Osteoblast (primary cell): ENCODE measurements at regions not wholly inside any gene's neighbourhood (a gene's known extent, or its start where the extent isn't known, plus 50 kb on each side); places are given as distances from the start of the nearest gene placed in this dataset.

Source experiments
- DNase-seq: peaks from one replicate; pipeline ENCODE4 v3.0.0; 2011; ENCODE audit warnings: low spot score, mixed read lengths; ENCODE audit not compliant: insufficient read length; ENCODE audit errors: missing footprints
- H2AFZ ChIP-seq: 2 replicates; pipeline ENCODE4 v1.6.0; 2011; ENCODE audit warnings: mild to moderate bottlenecking, low read length
- H3K27ac ChIP-seq: 2 replicates; pipeline ENCODE4 v1.5.1; 2011; ENCODE audit warnings: mild to moderate bottlenecking, low read depth, low read length, moderate library complexity
- H3K27me3 ChIP-seq: 2 replicates; pipeline ENCODE4 v1.6.0; 2012; ENCODE audit warnings: mild to moderate bottlenecking, control low read depth, inconsistent platforms, low read length, moderate library complexity; ENCODE audit not compliant: insufficient read depth
- H3K36me3 ChIP-seq: 2 replicates; pipeline ENCODE4 v1.5.1; 2011; ENCODE audit warnings: mild to moderate bottlenecking, low read length, control low read depth, moderate library complexity; ENCODE audit not compliant: insufficient read depth
- H3K4me1 ChIP-seq: 2 replicates; pipeline ENCODE4 v1.5.1; 2011; ENCODE audit warnings: mild to moderate bottlenecking, low read length, control low read depth, moderate library complexity; ENCODE audit not compliant: insufficient read depth
- H3K4me2 ChIP-seq: 2 replicates; pipeline ENCODE4 v1.6.0; 2011; ENCODE audit warnings: mild to moderate bottlenecking, low read length; ENCODE audit not compliant: insufficient read depth
- H3K4me3 ChIP-seq: fragments of 200-600 bp; sonication (generic); 3 replicates; pipeline ENCODE4 v1.5.1; 2012; ENCODE audit warnings: mild to moderate bottlenecking, low read length, inconsistent platforms; ENCODE audit not compliant: insufficient read depth
- H3K79me2 ChIP-seq: 2 replicates; pipeline ENCODE4 v1.6.0; 2012; ENCODE audit warnings: mild to moderate bottlenecking, low read length, control low read depth, inconsistent platforms; ENCODE audit not compliant: insufficient read depth
- H3K9me3 ChIP-seq: 2 replicates; pipeline ENCODE4 v1.5.1; 2011; ENCODE audit warnings: low read depth, low read length, control low read depth
- H4K20me1 ChIP-seq: 2 replicates; pipeline ENCODE4 v1.6.0; 2012; ENCODE audit warnings: mild to moderate bottlenecking, low read length, control low read depth; ENCODE audit not compliant: insufficient read depth
- CTCF ChIP-seq: IDR thresholded peaks from 2 replicates; pipeline ENCODE4 v1.5.1; 2011; ENCODE audit warnings: mild to moderate bottlenecking, low read depth, low read length, moderate library complexity; ENCODE audit errors: extremely low read depth

GRCh38 chr12:65593239-65593701, 231.0 kb upstream of the HMGA2 start:
- DNase-seq, result peak; percentile 23

GRCh38 chr12:65594409-65594808, 229.9 kb upstream of the HMGA2 start:
- H3K4me1 ChIP-seq, result peaks cover 35% of the 10 kb centered on the region
- H3K4me3 ChIP-seq, result no peak overlapping the region
- no peaks in the 10 kb centered on the region for H3K27me3 ChIP-seq
- peak overlapping the region; percentile 33 for H2AFZ ChIP-seq
- no peak for DNase-seq
- no peak for TF ChIP-seq CTCF
- H3K79me2 ChIP-seq, result no peaks in the 10 kb centered on the region
- H3K4me2 ChIP-seq, result no peak overlapping the region
- H4K20me1 ChIP-seq, result no peaks in the 10 kb centered on the region
- no peaks in the 10 kb centered on the region for H3K9me3 ChIP-seq
- peak overlapping the region; percentile 55 for H3K27ac ChIP-seq
- H3K36me3 ChIP-seq, result no peaks in the 10 kb centered on the region

More at GRCh38 chr12:65593239-65593701, 231.0 kb upstream of the HMGA2 start:
- Histone ChIP-seq H3K4me3 (no peak overlapping the region), H3K36me3 (no peaks in the 10 kb centered on the region), H2AFZ (no peak overlapping the region), H4K20me1 (no peaks in the 10 kb centered on the region), H3K9me3 (no peaks in the 10 kb centered on the region), H3K4me2 (peak overlapping the region; percentile 1), H3K79me2 (no peaks in the 10 kb centered on the region), H3K4me1 (peaks cover 35% of the 10 kb centered on the region), H3K27ac (peak overlapping the region; percentile 55), H3K27me3 (no peaks in the 10 kb centered on the region)
- no peak for TF ChIP-seq CTCF

- Histone ChIP-seq H3K27ac (no peak overlapping the region), H3K4me2 (no peak overlapping the region), H3K79me2 (no peaks in the 10 kb centered on the region), H4K20me1 (no peaks in the 10 kb centered on the region), H3K4me3 (no peak overlapping the region), H3K9me3 (no peaks in the 10 kb centered on the region), H3K4me1 (peaks cover 35% of the 10 kb centered on the region), H3K36me3 (no peaks in the 10 kb centered on the region), H2AFZ (no peak overlapping the region), H3K27me3 (no peaks in the 10 kb centered on the region)
- no peak for DNase-seq
- no peak for TF ChIP-seq CTCF
Measured at GRCh38 chr12:65595016-65595560, 229.2 kb upstream of the HMGA2 start.

GRCh38 chr12:65596514-65597091, 227.7 kb upstream of the HMGA2 start:
- Histone ChIP-seq H3K4me2 (no peak overlapping the region), H3K4me3 (no peak overlapping the region), H2AFZ (no peak overlapping the region), H3K27me3 (no peaks in the 10 kb centered on the region), H3K4me1 (peaks cover 34% of the 10 kb centered on the region), H3K9me3 (no peaks in the 10 kb centered on the region), H3K79me2 (no peaks in the 10 kb centered on the region), H3K36me3 (no peaks in the 10 kb centered on the region), H4K20me1 (no peaks in the 10 kb centered on the region), H3K27ac (no peak overlapping the region)
- no peak for TF ChIP-seq CTCF
- peak; percentile 2 for DNase-seq
